AG09319 (cell line): ENCODE measurements at regions not wholly inside any gene's neighbourhood (a gene's known extent, or its start where the extent isn't known, plus 50 kb on each side); places are given as distances from the start of the nearest gene placed in this dataset.
"Not testable (repeated sequence)": the region's sequence is repeated elsewhere in the genome, so short reads cannot be mapped to it uniquely, and the experiment has no call there.

Experiments
- DNase-seq: peaks from one replicate; pipeline ENCODE4 v3.0.0-alpha.2; 2010; ENCODE audit warnings: low read depth; ENCODE audit errors: extremely low read depth
- TF ChIP-seq, protein P1 (sequence below): IDR thresholded peaks from 2 replicates; pipeline ENCODE4 v1.5.1; 2011; ENCODE audit warnings: low read depth, mild to moderate bottlenecking, inconsistent platforms, low read length, moderate library complexity

DNA sequence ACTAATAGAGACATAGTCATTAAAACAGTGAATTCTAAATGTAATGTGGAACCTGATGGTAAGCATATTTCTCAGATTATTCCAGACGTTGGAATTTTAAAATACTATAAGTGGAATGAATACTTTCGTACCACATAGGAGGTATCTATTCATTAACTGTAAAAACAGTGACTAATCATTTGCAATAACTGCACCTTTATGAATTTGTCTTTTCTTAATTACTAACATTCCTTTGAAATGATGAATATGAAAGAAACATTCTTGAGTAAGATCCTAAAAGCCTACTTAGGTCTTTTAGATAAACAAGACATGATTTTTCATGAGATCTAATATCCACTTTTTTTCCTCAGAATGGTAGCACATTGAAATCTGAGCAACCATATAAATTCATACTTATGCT is 549.0 kb upstream of the LRRN3 start:
- TF ChIP-seq, protein P1, sequence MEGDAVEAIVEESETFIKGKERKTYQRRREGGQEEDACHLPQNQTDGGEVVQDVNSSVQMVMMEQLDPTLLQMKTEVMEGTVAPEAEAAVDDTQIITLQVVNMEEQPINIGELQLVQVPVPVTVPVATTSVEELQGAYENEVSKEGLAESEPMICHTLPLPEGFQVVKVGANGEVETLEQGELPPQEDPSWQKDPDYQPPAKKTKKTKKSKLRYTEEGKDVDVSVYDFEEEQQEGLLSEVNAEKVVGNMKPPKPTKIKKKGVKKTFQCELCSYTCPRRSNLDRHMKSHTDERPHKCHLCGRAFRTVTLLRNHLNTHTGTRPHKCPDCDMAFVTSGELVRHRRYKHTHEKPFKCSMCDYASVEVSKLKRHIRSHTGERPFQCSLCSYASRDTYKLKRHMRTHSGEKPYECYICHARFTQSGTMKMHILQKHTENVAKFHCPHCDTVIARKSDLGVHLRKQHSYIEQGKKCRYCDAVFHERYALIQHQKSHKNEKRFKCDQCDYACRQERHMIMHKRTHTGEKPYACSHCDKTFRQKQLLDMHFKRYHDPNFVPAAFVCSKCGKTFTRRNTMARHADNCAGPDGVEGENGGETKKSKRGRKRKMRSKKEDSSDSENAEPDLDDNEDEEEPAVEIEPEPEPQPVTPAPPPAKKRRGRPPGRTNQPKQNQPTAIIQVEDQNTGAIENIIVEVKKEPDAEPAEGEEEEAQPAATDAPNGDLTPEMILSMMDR, result no peak
- DNase-seq, result no peak

DNA sequence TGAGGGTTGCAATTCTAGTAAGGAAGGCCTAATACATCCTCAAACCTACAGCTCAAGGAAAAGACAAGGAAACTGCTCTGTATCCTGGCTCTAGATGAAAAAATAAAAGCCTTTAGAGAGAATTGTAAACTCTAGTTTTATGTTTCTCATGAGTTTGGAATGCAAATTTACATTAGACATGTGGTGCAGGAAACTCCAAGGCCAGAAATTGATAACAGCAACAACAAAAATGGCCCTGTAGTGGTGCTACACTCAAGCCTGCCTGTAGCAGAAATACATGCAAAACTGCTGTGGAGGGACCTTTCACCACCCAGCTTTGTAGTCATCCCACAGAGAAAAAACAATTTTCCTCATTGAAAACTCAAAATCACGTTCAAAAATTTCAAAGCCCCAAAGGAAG is 546.7 kb upstream of the LRRN3 start:
- TF ChIP-seq, protein P1, result no peak
- no peak for DNase-seq

DNA sequence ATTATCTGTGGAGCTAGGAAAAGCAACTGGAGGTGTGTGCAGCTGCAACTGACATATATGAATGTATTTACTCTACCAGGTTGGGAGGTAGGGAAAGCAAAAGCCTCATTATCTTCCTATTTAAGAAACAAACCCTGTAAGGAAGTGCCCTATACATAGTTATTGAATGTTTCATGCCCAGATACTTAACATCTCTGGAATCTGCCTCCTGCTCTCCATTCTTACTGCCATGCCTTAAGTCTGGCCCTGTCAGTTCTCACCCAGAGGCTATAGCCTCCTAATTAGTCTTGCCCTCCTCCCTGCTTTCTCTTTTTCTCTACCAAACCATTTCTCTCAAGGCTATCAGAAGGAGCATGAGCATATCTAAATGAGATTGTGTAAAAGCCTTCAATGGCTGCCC is 542.6 kb upstream of the LRRN3 start:
- TF ChIP-seq, protein P1, result no peak
- no peak for DNase-seq

DNA sequence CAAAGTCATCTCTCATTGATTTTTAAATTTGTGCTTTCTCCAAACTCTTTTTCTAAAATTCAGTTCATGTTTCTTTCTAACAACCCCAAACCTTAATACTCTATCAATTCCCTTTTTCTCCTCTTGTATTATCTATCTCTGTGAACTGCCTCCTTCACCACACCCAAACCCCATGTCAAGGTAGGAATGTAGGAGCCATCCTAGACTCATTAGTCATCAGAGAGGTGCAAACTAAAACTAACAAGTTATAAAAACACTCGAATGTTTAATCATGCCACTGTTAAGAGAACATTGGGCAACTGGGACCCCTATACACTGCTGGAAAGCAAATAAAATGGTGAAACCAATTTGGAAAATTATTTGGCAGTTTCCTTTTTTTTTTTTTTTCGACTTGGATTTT is 533.8 kb upstream of the LRRN3 start:
- TF ChIP-seq, protein P1, result no peak
- DNase-seq, result no peak

DNA sequence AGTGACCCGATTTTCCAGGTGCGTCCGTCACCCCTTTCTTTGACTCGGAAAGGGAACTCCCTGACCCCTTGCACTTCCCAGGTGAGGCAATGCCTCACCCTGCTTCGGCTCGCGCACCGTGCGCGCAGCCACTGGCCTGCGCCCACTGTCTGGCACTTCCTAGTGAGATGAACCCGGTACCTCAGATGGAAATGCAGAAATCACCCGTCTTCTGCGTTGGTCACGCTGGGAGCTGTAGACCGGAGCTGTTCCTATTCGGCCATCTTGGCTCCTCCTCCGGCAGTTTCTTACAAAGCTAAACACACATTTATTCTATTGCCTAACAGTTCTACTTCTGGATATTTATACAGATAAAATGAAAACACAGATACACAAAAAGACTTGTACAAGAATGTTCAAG is 527.6 kb upstream of the LRRN3 start:
- not testable (repeated sequence) for DNase-seq

DNA sequence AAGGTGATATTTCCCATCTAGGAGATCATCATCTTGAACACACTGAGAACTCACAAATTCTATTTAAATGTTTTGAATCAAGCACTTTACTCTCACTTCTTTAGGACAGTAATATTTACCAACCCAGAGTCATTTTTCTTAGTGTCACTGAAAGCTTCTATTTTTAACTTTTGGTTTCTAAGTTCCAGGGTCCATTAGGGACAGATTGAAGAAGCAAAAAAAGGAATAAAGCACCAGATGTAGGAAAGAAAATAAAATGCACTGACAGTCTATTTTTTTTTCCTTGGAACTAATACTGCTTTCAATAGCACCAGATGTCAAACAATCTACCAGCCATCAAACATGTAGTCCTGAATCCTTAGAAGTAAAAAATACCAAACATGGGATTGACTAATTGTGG is 526.7 kb upstream of the LRRN3 start:
- no peak for DNase-seq

DNA sequence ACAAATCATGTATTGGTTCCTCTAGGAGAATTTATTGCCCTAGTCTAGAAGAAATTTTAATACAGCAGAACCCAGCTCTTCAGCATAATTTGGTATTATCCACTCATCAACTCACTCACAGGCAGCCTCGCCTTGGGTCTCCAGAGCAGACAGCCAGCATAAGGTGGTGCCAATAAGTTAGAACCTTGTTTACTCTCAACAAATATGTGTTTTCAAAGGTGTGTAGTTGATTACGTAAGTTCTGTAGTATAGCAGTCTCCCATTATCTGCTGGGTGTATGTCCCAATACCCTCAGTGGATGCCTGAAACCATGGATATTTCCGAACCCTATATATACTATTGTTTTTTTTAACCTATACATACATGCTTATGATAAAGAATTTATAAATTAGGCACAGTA is 522.5 kb upstream of the LRRN3 start:
- TF ChIP-seq, protein P1, result no peak
- DNase-seq, result no peak

More for the DNA sequence above, 526.7 kb upstream of the LRRN3 start:
- TF ChIP-seq, protein P1, result no peak

DNA sequence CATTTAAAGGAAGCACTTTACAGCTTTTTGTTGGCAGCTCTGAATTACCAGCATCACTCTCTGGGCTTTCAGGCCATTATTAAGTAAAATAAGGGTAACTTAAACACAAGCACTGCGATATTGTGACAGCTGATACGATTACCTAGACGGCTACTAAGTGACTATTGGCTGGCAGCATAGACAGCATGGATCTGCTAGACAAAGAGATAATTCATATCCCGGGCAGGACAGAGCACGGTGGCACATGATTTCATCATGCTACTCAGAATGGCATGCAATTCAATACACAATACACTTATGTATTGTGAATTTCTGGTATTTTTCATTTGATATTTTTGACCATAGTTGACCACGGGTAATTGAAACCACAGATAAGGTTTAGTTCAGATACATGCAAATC is 522.0 kb upstream of the LRRN3 start:
- DNase-seq, result no peak

More for the DNA sequence above, 522.0 kb upstream of the LRRN3 start:
- TF ChIP-seq, protein P1, result no peak
